NCI-H1092 treated with DMSO at 0.1 percent for 48 hours (cell line): ENCODE measurements at regions not wholly inside any gene's neighbourhood (a gene's known extent, or its start where the extent isn't known, plus 50 kb on each side); places are given as distances from the start of the nearest gene placed in this dataset.
"Not testable (repeated sequence)": the region's sequence is repeated elsewhere in the genome, so short reads cannot be mapped to it uniquely, and the experiment has no call there.

Source experiments
- DNase-seq: peaks from one replicate; lab custom pipeline; 2025; lab: John Stamatoyannopoulos, UW

- no peak for DNase-seq
These were observed 208.7 kb downstream of the SOX2 start for GRCh38 chr3:181920409-181920808.

- DNase-seq, result no peak
These were observed 209.5 kb downstream of the SOX2 start for GRCh38 chr3:181921220-181921619.

GRCh38 chr3:181925841-181926240 is 214.1 kb downstream of the SOX2 start:
- not testable (repeated sequence) for DNase-seq

- no peak for DNase-seq
These were observed 217.8 kb downstream of the SOX2 start for GRCh38 chr3:181929501-181929900.

GRCh38 chr3:181930105-181930504 is 218.4 kb downstream of the SOX2 start:
- DNase-seq, result no peak

GRCh38 chr3:181932039-181932438 is 220.3 kb downstream of the SOX2 start:
- no peak for DNase-seq

- no peak for DNase-seq
These were observed 221.4 kb downstream of the SOX2 start for GRCh38 chr3:181933052-181933618.

GRCh38 chr3:181935915-181936314 is 224.2 kb downstream of the SOX2 start:
- no peak for DNase-seq

GRCh38 chr3:181936774-181937173 is 225.0 kb downstream of the SOX2 start:
- no peak for DNase-seq

- DNase-seq, result not testable (repeated sequence)
These were observed 226.9 kb downstream of the SOX2 start for GRCh38 chr3:181938580-181938979.

- no peak for DNase-seq
These were observed 229.0 kb downstream of the SOX2 start for GRCh38 chr3:181940703-181941102.

GRCh38 chr3:181941250-181941649 is 229.5 kb downstream of the SOX2 start:
- DNase-seq, result no peak

GRCh38 chr3:181943285-181943684 is 231.6 kb downstream of the SOX2 start:
- DNase-seq, result no peak

- no peak for DNase-seq
These were observed 235.9 kb downstream of the SOX2 start for GRCh38 chr3:181947606-181948005.

GRCh38 chr3:181948286-181948685 is 236.6 kb downstream of the SOX2 start:
- DNase-seq, result no peak

GRCh38 chr3:181952221-181952620 is 240.5 kb downstream of the SOX2 start:
- DNase-seq, result no peak

GRCh38 chr3:181952929-181953328 is 241.2 kb downstream of the SOX2 start:
- no peak for DNase-seq

- no peak for DNase-seq
These were observed 243.8 kb downstream of the SOX2 start for GRCh38 chr3:181955566-181955965.

- no peak for DNase-seq
These were observed 244.4 kb downstream of the SOX2 start for GRCh38 chr3:181956122-181956521.

GRCh38 chr3:181966393-181966792 is 254.7 kb downstream of the SOX2 start:
- DNase-seq, result no peak

GRCh38 chr3:181969925-181970324 is 258.2 kb downstream of the SOX2 start:
- no peak for DNase-seq

GRCh38 chr3:181971424-181971823 is 259.7 kb downstream of the SOX2 start:
- DNase-seq, result no peak

- DNase-seq, result no peak
These were observed 262.5 kb downstream of the SOX2 start for GRCh38 chr3:181974198-181974597.

- DNase-seq, result no peak
These were observed 264.8 kb downstream of the SOX2 start for GRCh38 chr3:181976526-181976925.

- DNase-seq, result no peak
These were observed 273.7 kb downstream of the SOX2 start for GRCh38 chr3:181985386-181985785.
